ENCODE measurements at regions not wholly inside any gene's neighbourhood (a gene's known extent, or its start where the extent isn't known, plus 50 kb on each side); places are given as distances from the start of the nearest gene placed in this dataset.
A peak's percentile ranks its signal among the peaks of the same experiment; 100 is the strongest.

DNA sequence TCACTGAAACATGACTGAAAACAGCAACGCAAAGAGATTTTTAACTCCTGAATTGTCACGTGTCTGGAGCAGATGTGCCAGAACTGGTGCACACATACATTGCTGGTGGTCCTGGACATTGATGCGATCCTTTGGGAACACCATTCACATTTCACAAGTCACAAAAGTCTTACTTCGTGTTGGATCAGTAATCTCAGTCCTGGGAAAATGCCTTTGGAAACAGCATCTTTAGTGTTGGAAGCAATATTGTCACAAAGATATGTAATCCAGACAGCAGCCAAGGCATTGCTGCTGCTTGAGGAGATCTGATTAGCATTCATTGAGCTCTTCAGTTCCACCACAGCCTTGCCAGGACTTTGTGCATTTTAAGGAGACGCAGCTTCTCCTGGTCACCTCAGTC is 126.2 kb upstream of the SH3BP4 start:
- H3K36me3 ChIP-seq, result no peaks in the 10 kb centered on the region
- no peak for DNase-seq
- no peak overlapping the region for H3K4me3 ChIP-seq
- no peaks in the 10 kb centered on the region for H3K27me3 ChIP-seq
- peaks cover 5% of the 10 kb centered on the region for H3K9me3 ChIP-seq

DNA sequence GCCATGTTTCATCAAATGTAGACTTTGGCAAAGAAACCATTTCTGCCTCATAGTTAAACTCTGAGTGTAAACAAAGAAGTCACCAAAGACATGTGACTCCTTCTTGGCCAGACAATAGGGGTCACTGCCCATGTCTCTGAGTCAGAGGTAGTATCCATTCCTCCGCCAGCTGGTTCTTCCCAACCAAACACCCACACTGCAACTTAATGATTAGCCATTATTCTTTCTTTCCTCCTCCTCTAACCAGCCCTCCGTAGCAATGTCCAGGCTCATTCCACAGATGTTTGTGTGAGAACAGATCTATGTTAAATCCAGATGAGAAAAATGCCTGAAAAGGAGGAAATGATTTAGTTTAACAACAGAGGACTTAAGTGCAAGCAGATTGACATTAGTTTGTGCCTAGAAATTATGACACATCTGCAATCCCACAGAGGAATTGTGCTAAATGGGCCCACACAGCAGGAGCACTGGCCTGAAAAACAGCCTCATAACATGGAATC is 127.9 kb upstream of the SH3BP4 start:
- DNase-seq, result peak; percentile 89
- Histone ChIP-seq H3K9me3 (peaks cover 5% of the 10 kb centered on the region), H3K4me3 (no peak overlapping the region), H3K27me3 (no peaks in the 10 kb centered on the region), H3K36me3 (no peaks in the 10 kb centered on the region)

- no peaks in the 10 kb centered on the region for H3K27me3 ChIP-seq
- H3K36me3 ChIP-seq, result no peaks in the 10 kb centered on the region
- H3K4me3 ChIP-seq, result no peak overlapping the region
- no peak for DNase-seq
- peaks cover 5% of the 10 kb centered on the region for H3K9me3 ChIP-seq
Measured at GRCh38 chr2:234823196-234823876, 128.5 kb upstream of the SH3BP4 start.

GRCh38 chr2:234821946-234822475 is 129.8 kb upstream of the SH3BP4 start:
- no peaks in the 10 kb centered on the region for H3K36me3 ChIP-seq
- DNase-seq, result no peak
- H3K9me3 ChIP-seq, result no peaks in the 10 kb centered on the region
- H3K27me3 ChIP-seq, result no peaks in the 10 kb centered on the region
- no peak overlapping the region for H3K4me3 ChIP-seq

DNA sequence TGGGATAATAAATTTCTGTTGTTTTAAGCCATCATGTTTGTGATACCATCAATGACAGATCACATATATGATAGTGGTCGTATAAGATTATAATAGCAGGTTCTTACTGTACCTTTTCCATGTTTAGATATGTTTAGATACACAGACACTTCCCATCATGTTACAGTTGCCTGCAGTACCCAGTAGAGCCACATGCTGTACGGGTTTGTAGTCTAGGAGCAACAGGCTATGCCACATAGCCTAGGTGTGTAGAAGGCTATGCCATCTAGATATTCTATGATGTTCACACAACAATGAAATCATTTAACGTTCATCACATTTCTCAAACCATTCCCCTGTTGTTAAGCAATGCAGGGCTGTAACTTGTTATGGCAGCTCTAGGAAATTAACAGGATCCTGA is 132.9 kb upstream of the SH3BP4 start:
- no peaks in the 10 kb centered on the region for H3K9me3 ChIP-seq

GRCh38 chr2:234816491-234816890 is 135.3 kb upstream of the SH3BP4 start:
- Histone ChIP-seq H3K9me3 (no peaks in the 10 kb centered on the region), H3K27me3 (no peaks in the 10 kb centered on the region), H3K36me3 (no peaks in the 10 kb centered on the region), H3K4me3 (no peak overlapping the region)
- no peak for DNase-seq

More for the DNA sequence above, 132.9 kb upstream of the SH3BP4 start:
- no peak for DNase-seq
- no peaks in the 10 kb centered on the region for H3K36me3 ChIP-seq
- H3K4me3 ChIP-seq, result no peak overlapping the region
- H3K27me3 ChIP-seq, result no peaks in the 10 kb centered on the region

DNA sequence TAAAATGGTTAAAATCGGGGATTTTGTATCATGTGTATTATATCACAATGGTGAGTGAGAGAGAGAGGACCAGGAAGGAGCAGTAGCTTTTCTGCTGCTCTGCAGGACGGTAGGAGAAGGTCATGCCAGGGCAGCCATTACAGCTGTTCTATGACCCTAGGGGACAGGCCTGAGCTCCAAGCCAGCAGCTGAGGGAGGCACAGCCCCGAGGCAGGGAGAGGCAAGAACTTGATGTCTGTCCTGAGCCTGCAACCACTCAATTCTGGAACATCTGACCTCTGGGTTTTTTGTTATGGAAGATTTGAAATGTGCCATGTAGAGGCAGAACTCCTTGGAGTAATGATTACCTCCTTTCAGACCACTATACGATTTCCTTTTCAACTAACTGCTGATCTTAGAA is 135.8 kb upstream of the SH3BP4 start:
- no peak for DNase-seq
- H3K36me3 ChIP-seq, result no peaks in the 10 kb centered on the region
- no peaks in the 10 kb centered on the region for H3K9me3 ChIP-seq
- H3K4me3 ChIP-seq, result no peak overlapping the region
- H3K27me3 ChIP-seq, result no peaks in the 10 kb centered on the region

DNA sequence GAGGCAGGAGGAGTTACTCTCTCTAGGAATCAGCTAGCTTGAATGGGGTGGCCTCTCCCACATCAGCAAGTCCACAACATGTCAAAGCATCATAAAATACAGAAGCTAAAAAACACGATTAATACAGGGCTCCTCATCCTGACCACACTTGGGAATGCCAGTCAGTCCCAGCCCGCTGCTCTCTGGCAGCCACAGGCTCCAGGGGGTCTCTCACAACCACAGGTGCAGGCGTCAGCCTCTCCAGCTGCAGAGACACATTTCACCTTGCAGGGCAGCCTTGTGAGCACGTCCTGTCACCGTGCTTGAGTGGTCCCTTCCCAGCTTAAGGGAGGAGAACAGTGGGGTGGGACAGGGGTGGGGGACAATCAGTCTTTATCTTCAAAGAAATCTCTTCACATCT is 137.4 kb upstream of the SH3BP4 start:
- DNase-seq, result no peak
- no peak overlapping the region for H3K4me3 ChIP-seq
- no peaks in the 10 kb centered on the region for H3K36me3 ChIP-seq
- no peaks in the 10 kb centered on the region for H3K9me3 ChIP-seq
- H3K27me3 ChIP-seq, result no peaks in the 10 kb centered on the region

GRCh38 chr2:234812851-234813250 is 139.0 kb upstream of the SH3BP4 start:
- DNase-seq, result no peak

GRCh38 chr2:234808907-234809306 is 142.9 kb upstream of the SH3BP4 start:
- Histone ChIP-seq H3K27me3 (no peaks in the 10 kb centered on the region), H3K4me3 (no peak overlapping the region), H3K36me3 (no peaks in the 10 kb centered on the region), H3K9me3 (peaks cover 4% of the 10 kb centered on the region)
- no peak for DNase-seq

More at GRCh38 chr2:234812851-234813250, 139.0 kb upstream of the SH3BP4 start:
- no peak overlapping the region for H3K4me3 ChIP-seq
- H3K36me3 ChIP-seq, result no peaks in the 10 kb centered on the region
- no peaks in the 10 kb centered on the region for H3K27me3 ChIP-seq
- no peaks in the 10 kb centered on the region for H3K9me3 ChIP-seq

DNA sequence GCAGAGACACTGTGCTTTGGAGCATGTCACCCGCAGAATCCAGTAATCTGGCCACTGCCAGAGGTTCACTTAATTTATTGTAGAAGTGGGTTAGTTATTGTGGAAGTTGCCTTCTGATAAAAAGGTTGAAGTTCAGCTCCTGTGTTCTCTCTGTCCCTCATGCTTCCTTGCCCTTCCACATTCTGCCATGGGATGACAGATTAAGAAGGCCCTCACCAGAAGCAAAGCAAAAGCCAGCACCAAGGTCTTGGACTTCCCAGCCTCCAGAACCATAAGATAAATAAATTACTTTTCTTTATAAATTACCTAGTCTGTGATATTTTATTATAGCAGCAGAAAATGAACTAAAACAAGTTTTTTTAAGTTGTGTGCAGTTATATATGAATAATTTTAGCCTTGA is 145.0 kb upstream of the SH3BP4 start:
- H3K4me3 ChIP-seq, result no peak overlapping the region
- H3K36me3 ChIP-seq, result no peaks in the 10 kb centered on the region
- DNase-seq, result no peak
- peaks cover 10% of the 10 kb centered on the region for H3K9me3 ChIP-seq
- no peaks in the 10 kb centered on the region for H3K27me3 ChIP-seq

- Histone ChIP-seq H3K4me3 (no peak overlapping the region), H3K9me3 (peaks cover 10% of the 10 kb centered on the region), H3K27me3 (no peaks in the 10 kb centered on the region), H3K36me3 (no peaks in the 10 kb centered on the region)
- no peak for DNase-seq
Measured at GRCh38 chr2:234805836-234806235, 146.0 kb upstream of the SH3BP4 start.

DNA sequence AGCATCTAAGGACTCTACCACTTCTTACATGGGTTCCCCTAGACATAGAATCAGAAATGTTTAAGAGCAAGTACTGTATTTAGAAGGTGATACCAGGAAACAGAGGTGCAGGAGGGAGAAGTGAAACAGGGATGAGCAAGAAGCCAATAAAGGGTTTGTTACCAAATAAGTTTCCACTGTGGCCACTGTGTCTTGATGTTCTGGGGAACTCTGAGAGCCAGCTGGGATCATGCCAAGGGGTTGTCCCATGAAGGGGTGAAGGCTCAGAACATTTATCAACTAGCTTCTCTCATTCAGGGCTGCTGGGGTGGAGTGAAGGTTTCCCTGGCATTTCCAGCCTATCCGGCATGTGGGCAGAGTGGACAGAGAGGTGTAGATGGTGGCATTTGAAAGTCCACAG is 147.1 kb upstream of the SH3BP4 start:
- H3K9me3 ChIP-seq, result peaks cover 10% of the 10 kb centered on the region
- H3K27me3 ChIP-seq, result no peaks in the 10 kb centered on the region
- no peak overlapping the region for H3K4me3 ChIP-seq
- H3K36me3 ChIP-seq, result no peaks in the 10 kb centered on the region
- no peak for DNase-seq

GRCh38 chr2:234802845-234803171 is 149.0 kb upstream of the SH3BP4 start:
- H3K9me3 ChIP-seq, result peaks cover 10% of the 10 kb centered on the region
- no peaks in the 10 kb centered on the region for H3K36me3 ChIP-seq
- DNase-seq, result no peak
- H3K27me3 ChIP-seq, result no peaks in the 10 kb centered on the region
- no peak overlapping the region for H3K4me3 ChIP-seq

- Histone ChIP-seq H3K27me3 (no peaks in the 10 kb centered on the region), H3K36me3 (no peaks in the 10 kb centered on the region), H3K4me3 (no peak overlapping the region), H3K9me3 (peaks cover 10% of the 10 kb centered on the region)
- no peak for DNase-seq
Measured at GRCh38 chr2:234802071-234802844, 149.6 kb upstream of the SH3BP4 start.

DNA sequence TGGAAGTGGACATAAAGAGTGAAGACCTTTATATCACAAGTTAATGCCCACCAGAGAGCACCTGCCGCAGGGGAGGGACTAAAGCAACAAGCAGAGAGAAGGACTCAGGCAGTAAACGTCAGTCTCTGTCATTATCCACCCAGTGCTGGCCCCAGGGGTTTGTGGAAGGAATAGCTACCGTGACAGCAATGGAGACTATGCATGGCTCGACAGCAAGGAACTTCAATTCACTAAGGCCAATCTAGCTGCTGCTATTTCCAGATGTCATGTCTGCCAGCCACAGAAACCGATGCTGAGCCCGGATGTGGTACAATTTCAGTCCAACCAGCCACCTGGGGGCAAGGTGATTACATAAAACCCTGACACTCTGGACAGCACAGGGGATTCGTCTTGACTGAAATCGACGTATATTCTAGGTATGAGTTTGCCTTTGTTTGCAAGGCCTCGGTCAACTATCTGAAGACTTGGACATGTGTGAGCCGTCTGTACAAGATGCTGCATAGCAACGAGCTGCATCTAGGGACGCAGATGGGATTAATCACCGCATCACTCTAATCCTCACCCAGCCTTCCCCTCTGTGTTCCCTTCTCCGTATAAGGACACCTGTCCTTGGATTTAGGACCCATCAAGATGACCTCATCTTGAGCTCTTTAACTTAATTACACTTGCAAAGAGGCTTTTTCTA is 154.1 kb upstream of the SH3BP4 start:
- H3K27me3 ChIP-seq, result no peaks in the 10 kb centered on the region
- H3K9me3 ChIP-seq, result 0 out of 2 replicates have a peak, but pooled peaks cover under 1% of the 10 kb centered on the region
- no peak overlapping the region for H3K4me3 ChIP-seq
- no peak for DNase-seq
- no peaks in the 10 kb centered on the region for H3K36me3 ChIP-seq

- Histone ChIP-seq H3K4me3 (no peak overlapping the region), H3K27me3 (no peaks in the 10 kb centered on the region), H3K36me3 (no peaks in the 10 kb centered on the region), H3K9me3 (no peaks in the 10 kb centered on the region)
- no peak for DNase-seq
Measured at GRCh38 chr2:234796045-234796591, 155.7 kb upstream of the SH3BP4 start.
